ENCODE measurements at regions not wholly inside any gene's neighbourhood (a gene's known extent, or its start where the extent isn't known, plus 50 kb on each side); places are given as distances from the start of the nearest gene placed in this dataset.

DNA sequence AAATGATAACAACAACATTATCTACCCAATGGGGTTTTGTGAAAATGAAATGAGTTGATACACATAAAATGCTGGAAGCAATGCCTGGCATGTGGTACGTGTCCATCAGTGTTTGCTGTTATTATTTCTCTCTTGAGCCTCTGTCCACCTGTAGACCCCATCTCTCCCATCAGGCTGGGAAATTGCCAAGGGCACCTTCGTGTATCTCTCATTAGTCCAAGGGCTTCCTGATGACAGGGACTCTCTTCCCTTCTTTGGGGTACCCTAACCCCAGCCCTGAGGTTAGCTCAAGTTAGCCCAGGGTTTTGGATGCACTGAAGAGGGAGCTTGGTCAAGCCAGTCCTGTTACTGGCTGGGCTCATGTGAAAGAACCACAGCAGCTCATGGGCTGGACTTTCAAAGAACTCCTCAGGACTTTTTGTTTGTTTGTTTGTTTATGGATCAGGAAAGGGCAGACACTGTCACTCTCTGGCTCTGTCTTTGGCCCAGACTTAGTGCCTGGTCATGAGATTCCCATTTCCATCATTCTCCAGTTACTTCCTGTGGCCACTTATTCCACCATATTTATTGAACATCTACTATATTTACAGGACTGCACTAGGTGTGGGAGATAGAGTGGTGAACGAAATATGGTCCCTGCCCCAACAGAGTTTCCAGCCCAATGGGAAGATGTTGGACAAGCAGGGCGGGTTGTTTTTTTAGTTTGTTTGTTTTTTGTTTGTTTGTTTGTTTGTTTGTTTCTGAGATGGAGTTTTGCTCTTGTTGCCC is 57.4 kb downstream of the NAV1 start:
- TF ChIP-seq, protein P1, sequence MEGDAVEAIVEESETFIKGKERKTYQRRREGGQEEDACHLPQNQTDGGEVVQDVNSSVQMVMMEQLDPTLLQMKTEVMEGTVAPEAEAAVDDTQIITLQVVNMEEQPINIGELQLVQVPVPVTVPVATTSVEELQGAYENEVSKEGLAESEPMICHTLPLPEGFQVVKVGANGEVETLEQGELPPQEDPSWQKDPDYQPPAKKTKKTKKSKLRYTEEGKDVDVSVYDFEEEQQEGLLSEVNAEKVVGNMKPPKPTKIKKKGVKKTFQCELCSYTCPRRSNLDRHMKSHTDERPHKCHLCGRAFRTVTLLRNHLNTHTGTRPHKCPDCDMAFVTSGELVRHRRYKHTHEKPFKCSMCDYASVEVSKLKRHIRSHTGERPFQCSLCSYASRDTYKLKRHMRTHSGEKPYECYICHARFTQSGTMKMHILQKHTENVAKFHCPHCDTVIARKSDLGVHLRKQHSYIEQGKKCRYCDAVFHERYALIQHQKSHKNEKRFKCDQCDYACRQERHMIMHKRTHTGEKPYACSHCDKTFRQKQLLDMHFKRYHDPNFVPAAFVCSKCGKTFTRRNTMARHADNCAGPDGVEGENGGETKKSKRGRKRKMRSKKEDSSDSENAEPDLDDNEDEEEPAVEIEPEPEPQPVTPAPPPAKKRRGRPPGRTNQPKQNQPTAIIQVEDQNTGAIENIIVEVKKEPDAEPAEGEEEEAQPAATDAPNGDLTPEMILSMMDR (IDR thresholded peaks at IDR 0.05): no peak
- TF ChIP-seq ZFX (IDR thresholded peaks at IDR 0.05; ENCODE audit: borderline replicate concordance): no peak

Data from 22Rv1 (cell line).